ENCODE measurements at regions not wholly inside any gene's neighbourhood (a gene's known extent, or its start where the extent isn't known, plus 50 kb on each side); places are given as distances from the start of the nearest gene placed in this dataset.
A peak's percentile ranks its signal among the peaks of the same experiment; 100 is the strongest.

- Histone ChIP-seq H3K27me3 (ENCODE audit: control insufficient read depth, insufficient read depth, low read length) (no peaks in the 10 kb centered on the region), H3K36me3 (ENCODE audit: control insufficient read depth in 2 of 3, insufficient read depth in 3 of 3, low read length in 3 of 3) (no peaks in the 10 kb centered on the region), H3K27ac (ENCODE audit: low read depth in 2 of 2, low read length in 2 of 2) (no peak overlapping the region), H3K4me3 (ENCODE audit: low read length in 3 of 3) (no peak overlapping the region), H3K9ac (ENCODE audit: low read length in 3 of 3) (no peak overlapping the region), H3K4me1 (ENCODE audit: control insufficient read depth in 2 of 3, insufficient read depth in 2 of 3, low read depth in 1 of 3, low read length in 3 of 3) (no peaks in the 10 kb centered on the region), H3K9me3 (ENCODE audit: control insufficient read depth in 2 of 3, insufficient read depth in 1 of 3, low read length in 3 of 3) (no peaks in the 10 kb centered on the region)
- intact Hi-C loops (cut with DNase I) = no loop called here
- FAIRE-seq (no peak), DNase-seq (peak in 2 of 5 donors; percentile 26 to 64)
- TF ChIP-seq CTCF (IDR thresholded peaks at IDR 0.05; ENCODE audit: borderline replicate concordance, extremely low read depth, insufficient read depth) = no peak
These were observed 154.9 kb upstream of the MPPED2 start for GRCh38 chr11:30741039-30741550.

- H3K4me3 ChIP-seq (ENCODE audit: low read length in 3 of 3) = no peak overlapping the region
- TF ChIP-seq CTCF (IDR thresholded peaks at IDR 0.05; ENCODE audit: borderline replicate concordance, extremely low read depth, insufficient read depth) = no peak
- no peak for FAIRE-seq
- H3K36me3 ChIP-seq (ENCODE audit: control insufficient read depth in 2 of 3, insufficient read depth in 3 of 3, low read length in 3 of 3) = no peaks in the 10 kb centered on the region
- H3K9ac ChIP-seq (ENCODE audit: low read length in 3 of 3) = no peak overlapping the region
- H3K27ac ChIP-seq (ENCODE audit: low read depth in 2 of 2, low read length in 2 of 2) = no peak overlapping the region
- intact Hi-C loops (cut with DNase I) = no loop called here
- H3K27me3 ChIP-seq (ENCODE audit: control insufficient read depth, insufficient read depth, low read length) = no peaks in the 10 kb centered on the region
- no peaks in the 10 kb centered on the region for H3K4me1 ChIP-seq (ENCODE audit: control insufficient read depth in 2 of 3, insufficient read depth in 2 of 3, low read depth in 1 of 3, low read length in 3 of 3)
- no peaks in the 10 kb centered on the region for H3K9me3 ChIP-seq (ENCODE audit: control insufficient read depth in 2 of 3, insufficient read depth in 1 of 3, low read length in 3 of 3)
- no peak for DNase-seq
These were observed 153.9 kb upstream of the MPPED2 start for GRCh38 chr11:30740091-30740490.

GRCh38 chr11:30735946-30736345 lies 149.8 kb upstream of the MPPED2 start:
- Histone ChIP-seq H3K4me1 (ENCODE audit: control insufficient read depth in 2 of 3, insufficient read depth in 2 of 3, low read depth in 1 of 3, low read length in 3 of 3) (no peaks in the 10 kb centered on the region), H3K4me3 (ENCODE audit: low read length in 3 of 3) (no peak overlapping the region), H3K27ac (ENCODE audit: low read depth in 2 of 2, low read length in 2 of 2) (no peak overlapping the region), H3K27me3 (ENCODE audit: control insufficient read depth, insufficient read depth, low read length) (no peaks in the 10 kb centered on the region), H3K9ac (ENCODE audit: low read length in 3 of 3) (no peak overlapping the region), H3K9me3 (ENCODE audit: control insufficient read depth in 2 of 3, insufficient read depth in 1 of 3, low read length in 3 of 3) (no peaks in the 10 kb centered on the region), H3K36me3 (ENCODE audit: control insufficient read depth in 2 of 3, insufficient read depth in 3 of 3, low read length in 3 of 3) (no peaks in the 10 kb centered on the region)
- FAIRE-seq (no peak), DNase-seq (no peak)
- intact Hi-C loops (cut with DNase I) = no loop called here
- TF ChIP-seq CTCF (IDR thresholded peaks at IDR 0.05; ENCODE audit: borderline replicate concordance, extremely low read depth, insufficient read depth) = no peak

- FAIRE-seq (no peak), DNase-seq (no peak)
- intact Hi-C loops (cut with DNase I) = no loop called here
- Histone ChIP-seq H3K4me3 (ENCODE audit: low read length in 3 of 3) (no peak overlapping the region), H3K27ac (ENCODE audit: low read depth in 2 of 2, low read length in 2 of 2) (no peak overlapping the region), H3K9me3 (ENCODE audit: control insufficient read depth in 2 of 3, insufficient read depth in 1 of 3, low read length in 3 of 3) (no peaks in the 10 kb centered on the region), H3K4me1 (ENCODE audit: control insufficient read depth in 2 of 3, insufficient read depth in 2 of 3, low read depth in 1 of 3, low read length in 3 of 3) (peaks cover 0 to 3% (median 2%) of the 10 kb centered on the region in 3 donors), H3K36me3 (ENCODE audit: control insufficient read depth in 2 of 3, insufficient read depth in 3 of 3, low read length in 3 of 3) (no peaks in the 10 kb centered on the region), H3K9ac (ENCODE audit: low read length in 3 of 3) (no peak overlapping the region), H3K27me3 (ENCODE audit: control insufficient read depth, insufficient read depth, low read length) (no peaks in the 10 kb centered on the region)
- TF ChIP-seq CTCF (IDR thresholded peaks at IDR 0.05; ENCODE audit: borderline replicate concordance, extremely low read depth, insufficient read depth) = no peak
These were observed 147.6 kb upstream of the MPPED2 start for GRCh38 chr11:30733748-30734147.

All from kidney (tissue), 13 donors.